RCC 7860 (cell line): ENCODE measurements at regions not wholly inside any gene's neighbourhood (a gene's known extent, or its start where the extent isn't known, plus 50 kb on each side); places are given as distances from the start of the nearest gene placed in this dataset.
"Not testable (repeated sequence)": the region's sequence is repeated elsewhere in the genome, so short reads cannot be mapped to it uniquely, and the experiment has no call there.

Experiments
- DNase-seq: peaks from one replicate; pipeline ENCODE4 v3.0.0-alpha.2; 2015; ENCODE audit warnings: low spot score
- FAIRE-seq: peaks from 2 replicates; lab custom pipeline; 2012; peaks lifted over from hg19 to GRCh38; lab: Jason Lieb, UNC

- peak; percentile 5 for FAIRE-seq
- DNase-seq: peak; percentile 37
Observed at GRCh38 chr11:104705490-104706190, 192.6 kb downstream of the CASP12 start.

- DNase-seq (no peak), FAIRE-seq (no peak)
Observed at GRCh38 chr11:104704888-104705287, 193.4 kb downstream of the CASP12 start.

- DNase-seq (no peak), FAIRE-seq (no peak)
Observed at GRCh38 chr11:104704146-104704830, 194.0 kb downstream of the CASP12 start.

- FAIRE-seq (peak; percentile 83), DNase-seq (peak; percentile 80)
Observed at GRCh38 chr11:104700609-104701008, 197.7 kb downstream of the CASP12 start.

- FAIRE-seq: peak; percentile 71
- DNase-seq: no peak
Observed at GRCh38 chr11:104699981-104700380, 198.3 kb downstream of the CASP12 start.

GRCh38 chr11:104695065-104695463 is 203.2 kb downstream of the CASP12 start:
- FAIRE-seq (no peak), DNase-seq (no peak)

GRCh38 chr11:104694259-104695064 is 203.8 kb downstream of the CASP12 start:
- FAIRE-seq: peak; percentile 99

GRCh38 chr11:104692751-104693150 is 205.5 kb downstream of the CASP12 start:
- DNase-seq (no peak), FAIRE-seq (peak; percentile 46)

More at GRCh38 chr11:104694259-104695064, 203.8 kb downstream of the CASP12 start:
- peak; percentile 98 for DNase-seq

- FAIRE-seq (no peak), DNase-seq (no peak)
Observed at GRCh38 chr11:104691129-104691528, 207.1 kb downstream of the CASP12 start.

GRCh38 chr11:104690241-104690640 is 208.0 kb downstream of the CASP12 start:
- no peak for FAIRE-seq
- no peak for DNase-seq

GRCh38 chr11:104688731-104689130 is 209.5 kb downstream of the CASP12 start:
- no peak for DNase-seq
- FAIRE-seq: no peak

GRCh38 chr11:104682206-104682605 is 216.1 kb downstream of the CASP12 start:
- no peak for DNase-seq
- no peak for FAIRE-seq

GRCh38 chr11:104679258-104679657 is 219.0 kb downstream of the CASP12 start:
- DNase-seq: no peak
- FAIRE-seq: no peak

GRCh38 chr11:104678408-104678807 is 219.9 kb downstream of the CASP12 start:
- FAIRE-seq: no peak
- DNase-seq: no peak

GRCh38 chr11:104677069-104677468 is 221.2 kb downstream of the CASP12 start:
- not testable (repeated sequence) for DNase-seq, FAIRE-seq

GRCh38 chr11:104672897-104673296 is 225.4 kb downstream of the CASP12 start:
- FAIRE-seq (no peak), DNase-seq (no peak)

- FAIRE-seq (peak; percentile 93), DNase-seq (peak; percentile 88)
Observed at GRCh38 chr11:104668797-104669463, 229.3 kb downstream of the CASP12 start.

GRCh38 chr11:104666624-104667023 is 231.6 kb downstream of the CASP12 start:
- DNase-seq (no peak), FAIRE-seq (no peak)

GRCh38 chr11:104665641-104666040 is 232.6 kb downstream of the CASP12 start:
- DNase-seq (no peak), FAIRE-seq (no peak)

GRCh38 chr11:104663190-104664140 is 234.8 kb downstream of the CASP12 start:
- DNase-seq (peak; percentile 43), FAIRE-seq (no peak)
